ENCODE measurements at regions not wholly inside any gene's neighbourhood (a gene's known extent, or its start where the extent isn't known, plus 50 kb on each side); places are given as distances from the start of the nearest gene placed in this dataset.

- DNase-seq (no peak), ATAC-seq (no peak)
- no peaks in the 10 kb centered on the region for H3K36me3 ChIP-seq (ENCODE audit: low read depth)
- intact Hi-C loops (cut with DNase I, micrococcal nuclease) = no loop called here
- no peaks in the 10 kb centered on the region for H3K4me1 ChIP-seq (ENCODE audit: low read depth)
- H3K9me3 ChIP-seq = no peaks in the 10 kb centered on the region
- TF ChIP-seq CTCF (IDR thresholded peaks at IDR 0.05) = no peak
- H3K4me3 ChIP-seq = no peak overlapping the region
Measured at GRCh38 chr12:28975564-28976340, 173.3 kb upstream of the FAR2 start.

GRCh38 chr12:28980436-28980835 lies 168.6 kb upstream of the FAR2 start:
- intact Hi-C loops (cut with DNase I, micrococcal nuclease) = no loop called here
- Histone ChIP-seq H3K9me3 (no peaks in the 10 kb centered on the region), H3K36me3 (ENCODE audit: low read depth) (no peaks in the 10 kb centered on the region), H3K4me1 (ENCODE audit: low read depth) (no peaks in the 10 kb centered on the region), H3K4me3 (no peak overlapping the region)
- TF ChIP-seq CTCF (IDR thresholded peaks at IDR 0.05) = no peak
- DNase-seq (no peak), ATAC-seq (no peak)

GRCh38 chr12:28987538-28988324 lies 161.3 kb upstream of the FAR2 start:
- ATAC-seq = no peak
- DNase-seq = no peak
- Histone ChIP-seq H3K4me3 (no peak overlapping the region), H3K36me3 (ENCODE audit: low read depth) (no peaks in the 10 kb centered on the region), H3K9me3 (no peaks in the 10 kb centered on the region), H3K4me1 (ENCODE audit: low read depth) (no peaks in the 10 kb centered on the region)
- intact Hi-C loops (cut with DNase I, micrococcal nuclease) = no loop called here
- TF ChIP-seq CTCF (IDR thresholded peaks at IDR 0.05) = no peak

- ATAC-seq = no peak
- no peaks in the 10 kb centered on the region for H3K36me3 ChIP-seq (ENCODE audit: low read depth)
- no peaks in the 10 kb centered on the region for H3K9me3 ChIP-seq
- intact Hi-C loops (cut with DNase I, micrococcal nuclease) = no loop called here
- DNase-seq = no peak
- TF ChIP-seq CTCF (IDR thresholded peaks at IDR 0.05) = no peak
- no peaks in the 10 kb centered on the region for H3K4me1 ChIP-seq (ENCODE audit: low read depth)
- H3K4me3 ChIP-seq = no peak overlapping the region
Measured at GRCh38 chr12:28988325-28988704, 160.8 kb upstream of the FAR2 start.

GRCh38 chr12:28991626-28992025 lies 157.5 kb upstream of the FAR2 start:
- H3K9me3 ChIP-seq = no peaks in the 10 kb centered on the region
- DNase-seq (no peak), ATAC-seq (no peak)
- intact Hi-C loops (cut with DNase I, micrococcal nuclease) = no loop called here
- TF ChIP-seq CTCF (IDR thresholded peaks at IDR 0.05) = no peak
- H3K4me1 ChIP-seq (ENCODE audit: low read depth) = no peaks in the 10 kb centered on the region
- H3K36me3 ChIP-seq (ENCODE audit: low read depth) = no peaks in the 10 kb centered on the region
- no peak overlapping the region for H3K4me3 ChIP-seq

Measured in mucosa of descending colon (tissue), 3 donors.